ENCODE measurements at regions not wholly inside any gene's neighbourhood (a gene's known extent, or its start where the extent isn't known, plus 50 kb on each side); places are given as distances from the start of the nearest gene placed in this dataset.

DNA sequence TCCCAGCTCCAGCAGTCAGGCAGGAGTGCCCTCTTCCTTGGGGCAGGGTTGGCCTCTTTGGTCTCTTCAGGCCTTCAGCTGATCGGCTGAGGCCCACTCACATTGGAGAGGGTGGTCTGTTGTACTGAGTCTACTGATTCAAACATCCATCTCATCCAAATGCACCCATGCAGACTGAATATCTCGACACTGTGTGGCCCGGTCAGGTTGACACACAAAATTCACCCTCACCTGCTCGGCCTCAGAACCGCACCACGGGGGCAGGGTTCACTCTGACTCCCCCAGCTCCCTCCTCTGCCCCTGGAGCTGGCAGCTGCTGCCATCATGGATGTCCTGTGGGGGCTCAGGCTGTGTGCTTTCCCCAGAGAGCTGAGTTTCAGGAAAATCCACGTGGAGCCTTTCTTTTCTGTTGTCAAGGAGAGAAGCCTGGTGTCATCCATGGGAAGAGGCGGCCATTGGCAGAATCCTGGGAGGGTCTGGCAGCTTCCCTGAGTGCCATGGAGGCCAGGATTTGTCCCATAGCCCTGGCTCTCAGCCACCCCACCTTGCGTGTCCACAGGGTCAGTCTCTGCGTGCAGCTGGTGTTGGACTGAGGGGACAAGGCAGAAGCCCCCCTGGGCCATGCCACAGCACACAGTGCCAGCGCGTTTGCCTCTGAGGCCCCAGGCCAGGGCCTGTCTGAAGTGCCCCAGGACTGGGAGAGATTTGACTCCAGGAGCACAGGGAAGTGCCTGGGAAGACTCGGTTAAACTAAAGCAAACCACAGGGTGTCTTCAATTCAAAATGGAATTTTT lies 114.1 kb downstream of the ERMARD start:
- TF ChIP-seq, protein P1, sequence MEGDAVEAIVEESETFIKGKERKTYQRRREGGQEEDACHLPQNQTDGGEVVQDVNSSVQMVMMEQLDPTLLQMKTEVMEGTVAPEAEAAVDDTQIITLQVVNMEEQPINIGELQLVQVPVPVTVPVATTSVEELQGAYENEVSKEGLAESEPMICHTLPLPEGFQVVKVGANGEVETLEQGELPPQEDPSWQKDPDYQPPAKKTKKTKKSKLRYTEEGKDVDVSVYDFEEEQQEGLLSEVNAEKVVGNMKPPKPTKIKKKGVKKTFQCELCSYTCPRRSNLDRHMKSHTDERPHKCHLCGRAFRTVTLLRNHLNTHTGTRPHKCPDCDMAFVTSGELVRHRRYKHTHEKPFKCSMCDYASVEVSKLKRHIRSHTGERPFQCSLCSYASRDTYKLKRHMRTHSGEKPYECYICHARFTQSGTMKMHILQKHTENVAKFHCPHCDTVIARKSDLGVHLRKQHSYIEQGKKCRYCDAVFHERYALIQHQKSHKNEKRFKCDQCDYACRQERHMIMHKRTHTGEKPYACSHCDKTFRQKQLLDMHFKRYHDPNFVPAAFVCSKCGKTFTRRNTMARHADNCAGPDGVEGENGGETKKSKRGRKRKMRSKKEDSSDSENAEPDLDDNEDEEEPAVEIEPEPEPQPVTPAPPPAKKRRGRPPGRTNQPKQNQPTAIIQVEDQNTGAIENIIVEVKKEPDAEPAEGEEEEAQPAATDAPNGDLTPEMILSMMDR (IDR thresholded peaks at IDR 0.05), result no peak
- Histone ChIP-seq H3K79me2 (no peaks in the 10 kb centered on the region), H3K9me3 (ENCODE audit: control insufficient read depth, low read length) (no peaks in the 10 kb centered on the region)

GRCh38 chr6:169864148-169865020 lies 113.0 kb downstream of the ERMARD start:
- Histone ChIP-seq H3K9ac (no peak overlapping the region), H3K27ac (no peak overlapping the region), H3K79me2 (no peaks in the 10 kb centered on the region), H3K4me3 (ENCODE audit: low read depth, low read length) (no peak overlapping the region), H3K4me1 (no peaks in the 10 kb centered on the region), H2AFZ (no peak overlapping the region), H3K36me3 (ENCODE audit: control insufficient read depth, insufficient read depth, low read length) (no peaks in the 10 kb centered on the region), H3K9me3 (ENCODE audit: control insufficient read depth, low read length) (no peaks in the 10 kb centered on the region), H3K27me3 (ENCODE audit: control insufficient read depth, insufficient read depth, low read length) (no peaks in the 10 kb centered on the region), H3K4me2 (ENCODE audit: low read length) (no peak overlapping the region)
- TF ChIP-seq, protein P1 (IDR thresholded peaks at IDR 0.05), result no peak

More for the DNA sequence above, 114.1 kb downstream of the ERMARD start:
- Histone ChIP-seq H3K4me2 (ENCODE audit: low read length) (no peak overlapping the region), H3K9ac (no peak overlapping the region), H3K4me3 (ENCODE audit: low read depth, low read length) (no peak overlapping the region), H2AFZ (no peak overlapping the region), H3K4me1 (no peaks in the 10 kb centered on the region), H3K36me3 (ENCODE audit: control insufficient read depth, insufficient read depth, low read length) (no peaks in the 10 kb centered on the region), H3K27me3 (ENCODE audit: control insufficient read depth, insufficient read depth, low read length) (no peaks in the 10 kb centered on the region), H3K27ac (no peak overlapping the region)

- no peaks in the 10 kb centered on the region for H3K9me3 ChIP-seq (ENCODE audit: control insufficient read depth, low read length)
- no peaks in the 10 kb centered on the region for H3K79me2 ChIP-seq
- no peak overlapping the region for H3K27ac ChIP-seq
- H3K4me1 ChIP-seq, result no peaks in the 10 kb centered on the region
- no peak overlapping the region for H3K9ac ChIP-seq
- no peak overlapping the region for H2AFZ ChIP-seq
- no peaks in the 10 kb centered on the region for H3K36me3 ChIP-seq (ENCODE audit: control insufficient read depth, insufficient read depth, low read length)
- no peak overlapping the region for H3K4me3 ChIP-seq (ENCODE audit: low read depth, low read length)
- H3K27me3 ChIP-seq (ENCODE audit: control insufficient read depth, insufficient read depth, low read length), result no peaks in the 10 kb centered on the region
- H3K4me2 ChIP-seq (ENCODE audit: low read length), result no peak overlapping the region
- TF ChIP-seq, protein P1 (IDR thresholded peaks at IDR 0.05), result no peak
Observed at GRCh38 chr6:169863710-169864109, 112.3 kb downstream of the ERMARD start.

GRCh38 chr6:169862892-169863525 lies 111.6 kb downstream of the ERMARD start:
- no peak overlapping the region for H3K4me3 ChIP-seq (ENCODE audit: low read depth, low read length)

More at GRCh38 chr6:169862892-169863525, 111.6 kb downstream of the ERMARD start:
- H3K9me3 ChIP-seq (ENCODE audit: control insufficient read depth, low read length), result no peaks in the 10 kb centered on the region
- TF ChIP-seq, protein P1 (IDR thresholded peaks at IDR 0.05), result no peak
- H2AFZ ChIP-seq, result no peak overlapping the region
- no peaks in the 10 kb centered on the region for H3K79me2 ChIP-seq
- no peak overlapping the region for H3K4me2 ChIP-seq (ENCODE audit: low read length)
- H3K4me1 ChIP-seq, result no peaks in the 10 kb centered on the region
- no peaks in the 10 kb centered on the region for H3K36me3 ChIP-seq (ENCODE audit: control insufficient read depth, insufficient read depth, low read length)
- no peak overlapping the region for H3K9ac ChIP-seq
- no peaks in the 10 kb centered on the region for H3K27me3 ChIP-seq (ENCODE audit: control insufficient read depth, insufficient read depth, low read length)
- H3K27ac ChIP-seq, result no peak overlapping the region
